ENCODE measurements at regions not wholly inside any gene's neighbourhood (a gene's known extent, or its start where the extent isn't known, plus 50 kb on each side); places are given as distances from the start of the nearest gene placed in this dataset.

DNA sequence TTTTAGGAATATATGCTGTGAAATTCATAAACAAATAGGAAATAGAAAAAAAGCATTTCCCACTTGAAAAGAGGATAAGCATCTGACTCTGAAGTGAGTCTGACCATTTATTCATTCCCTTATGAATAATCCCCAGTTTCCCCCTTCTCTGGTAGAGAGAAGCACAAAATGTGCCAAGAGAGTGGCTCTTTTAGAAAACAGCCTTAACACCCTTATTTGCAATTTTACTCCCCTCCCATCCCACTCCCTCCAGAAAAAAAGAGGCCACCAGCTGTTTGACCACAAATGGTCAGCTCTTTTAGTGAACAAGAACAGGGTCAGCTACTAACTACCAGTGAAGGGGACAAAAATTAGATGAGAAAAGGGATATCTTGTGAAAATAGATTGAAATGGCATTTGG lies 184.5 kb upstream of the ADAMTS9 start:
- no peaks in the 10 kb centered on the region for H3K4me1 ChIP-seq (replicated peaks)
- H3K36me3 ChIP-seq = no peaks in the 10 kb centered on the region
- H3K4me3 ChIP-seq = no peak overlapping the region
- TF ChIP-seq POLR2A (IDR thresholded peaks at IDR 0.05) (no peak), CTCF (IDR thresholded peaks at IDR 0.05) (no peak), POLR2AphosphoS5 (IDR thresholded peaks at IDR 0.05) (no peak)
- DNase-seq (ENCODE audit: low spot score) = no peak
- no peaks in the 10 kb centered on the region for H3K27me3 ChIP-seq (replicated peaks; ENCODE audit: insufficient read depth)
- no peak overlapping the region for H3K27ac ChIP-seq
- intact Hi-C loops (cut with DNase I) = no loop called here
- H3K9me3 ChIP-seq = no peaks in the 10 kb centered on the region

GRCh38 chr3:64871834-64872249 lies 184.0 kb upstream of the ADAMTS9 start:
- no peak for TF ChIP-seq POLR2AphosphoS5 (IDR thresholded peaks at IDR 0.05)
- TF ChIP-seq POLR2A (IDR thresholded peaks at IDR 0.05) = no peak
- TF ChIP-seq CTCF (IDR thresholded peaks at IDR 0.05) = no peak
- 47% methylated on average over 2 of the region's 2 CpGs for WGBS

GRCh38 chr3:64870876-64871646 lies 183.3 kb upstream of the ADAMTS9 start:
- DNase-seq (ENCODE audit: low spot score) = no peak
- intact Hi-C loops (cut with DNase I) = no loop called here
- no peaks in the 10 kb centered on the region for H3K9me3 ChIP-seq
- no peaks in the 10 kb centered on the region for H3K36me3 ChIP-seq
- H3K27ac ChIP-seq = no peak overlapping the region
- TF ChIP-seq POLR2AphosphoS5 (IDR thresholded peaks at IDR 0.05) = no peak
- no peak for TF ChIP-seq CTCF (IDR thresholded peaks at IDR 0.05)
- no peak for TF ChIP-seq POLR2A (IDR thresholded peaks at IDR 0.05)
- no peaks in the 10 kb centered on the region for H3K4me1 ChIP-seq (replicated peaks)
- H3K27me3 ChIP-seq (replicated peaks; ENCODE audit: insufficient read depth) = no peaks in the 10 kb centered on the region
- no peak overlapping the region for H3K4me3 ChIP-seq
- WGBS = 87% methylated on average over 4 of the region's 4 CpGs

More at GRCh38 chr3:64871834-64872249, 184.0 kb upstream of the ADAMTS9 start:
- Histone ChIP-seq H3K9me3 (no peaks in the 10 kb centered on the region), H3K36me3 (no peaks in the 10 kb centered on the region), H3K4me3 (no peak overlapping the region), H3K27ac (no peak overlapping the region), H3K4me1 (replicated peaks) (no peaks in the 10 kb centered on the region), H3K27me3 (replicated peaks; ENCODE audit: insufficient read depth) (no peaks in the 10 kb centered on the region)
- intact Hi-C loops (cut with DNase I) = no loop called here
- no peak for DNase-seq (ENCODE audit: low spot score)

DNA sequence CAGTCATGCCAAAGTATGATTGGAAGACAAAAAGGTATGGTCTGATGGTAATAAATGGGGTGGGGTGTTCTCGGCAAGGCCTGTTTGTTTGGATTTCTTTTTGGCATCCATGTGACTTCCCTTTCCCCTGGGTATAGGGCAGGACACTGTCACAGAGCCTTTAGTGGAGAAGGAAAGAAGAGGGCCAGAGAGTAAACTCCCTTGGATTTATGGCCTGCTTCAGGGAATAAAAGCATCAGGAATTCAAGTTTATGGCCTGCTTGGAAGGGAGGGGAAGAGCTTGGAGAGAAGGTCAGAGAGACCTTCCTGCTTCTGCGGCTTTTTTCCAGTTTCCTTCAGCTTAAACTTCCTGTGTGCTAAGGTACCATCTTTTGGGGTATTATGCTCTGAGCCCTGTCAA lies 179.4 kb upstream of the ADAMTS9 start:
- 58% methylated on average over 2 of the region's 2 CpGs for WGBS
- DNase-seq (ENCODE audit: low spot score) = no peak
- H3K9me3 ChIP-seq = no peaks in the 10 kb centered on the region
- no peaks in the 10 kb centered on the region for H3K27me3 ChIP-seq (replicated peaks; ENCODE audit: insufficient read depth)
- H3K27ac ChIP-seq = no peak overlapping the region
- H3K4me3 ChIP-seq = no peak overlapping the region
- H3K4me1 ChIP-seq (replicated peaks) = no peaks in the 10 kb centered on the region
- H3K36me3 ChIP-seq = no peaks in the 10 kb centered on the region
- intact Hi-C loops (cut with DNase I) = no loop called here
- no peak for TF ChIP-seq POLR2AphosphoS5 (IDR thresholded peaks at IDR 0.05)
- TF ChIP-seq CTCF (IDR thresholded peaks at IDR 0.05) = no peak
- no peak for TF ChIP-seq POLR2A (IDR thresholded peaks at IDR 0.05)
